Spleen (tissue), 7 donors: ENCODE measurements at regions not wholly inside any gene's neighbourhood (a gene's known extent, or its start where the extent isn't known, plus 50 kb on each side); places are given as distances from the start of the nearest gene placed in this dataset.

ENCODE experiments used
- CTCF ChIP-seq, 11 experiments: fragments of 200-600 bp in 7 of 11; fragments of 450-650 bp in 4 of 11; sonication (generic) in 4 of 11; IDR thresholded peaks in 8 of 11; conservative IDR thresholded peaks in 3 of 11; 1 replicate in 7 of 11; 2 replicates in 4 of 11; pipeline versions ENCODE4 v1.4.0 to v1.8.0; 2016 to 2021; ENCODE audit warnings: antibody characterized with exemption in 11 of 11, inconsistent platforms in 4 of 11, mild to moderate bottlenecking in 1 of 11
- POLR2A ChIP-seq, 3 donors: fragments of 450-650 bp; IDR thresholded peaks; one replicate each; pipeline ENCODE4 v1.5.1; 2017; ENCODE audit warnings: antibody characterized with exemption in 3 of 3, mild to moderate bottlenecking in 1 of 3
- POLR2AphosphoS5 ChIP-seq, 3 donors: sonication (generic); formaldehyde crosslinking; IDR thresholded peaks; one replicate each; pipeline ENCODE4 v1.5.1; 2017; ENCODE audit warnings: antibody characterized with exemption in 3 of 3
- donor health status: DM: no; HTN: no; CAD: no; lungs with moderate emphysema.
- donor health status: DM: no; HTN: no; CAD: no.
- donor health status: DM: no; HTN: no; CAD: no.

- TF ChIP-seq CTCF (IDR thresholded peaks at IDR 0.05 in 8 of 11, conservative IDR thresholded peaks at IDR 0.05 in 3 of 11): no peak
- no peak for TF ChIP-seq POLR2AphosphoS5 (IDR thresholded peaks at IDR 0.05)
- TF ChIP-seq POLR2A (IDR thresholded peaks at IDR 0.05): no peak
These were observed 194.0 kb downstream of the SALL1 start for GRCh38 chr16:50957056-50957455.
